Coronary artery (tissue), 2 donors: ENCODE measurements at regions not wholly inside any gene's neighbourhood (a gene's known extent, or its start where the extent isn't known, plus 50 kb on each side); places are given as distances from the start of the nearest gene placed in this dataset.

ENCODE experiments used
- DNase-seq: peaks from one replicate; pipeline ENCODE4 v3.0.0-alpha.2; 2017; ENCODE audit warnings: low spot score
- H3K27ac ChIP-seq, 2 donors: fragments of 200-600 bp; sonication (generic); one replicate each; pipeline ENCODE4 v1.5.1; 2016 to 2019
- H3K4me3 ChIP-seq: fragments of 200-600 bp; sonication (generic); 2 replicates; pipeline ENCODE4 v1.5.1; 2016; ENCODE audit warnings: mild to moderate bottlenecking, moderate library complexity
- TF ChIP-seq, protein P1 (sequence below): fragments of 200-600 bp; sonication (generic); IDR thresholded peaks from one replicate; pipeline ENCODE4 v1.5.1; 2019; ENCODE audit warnings: antibody characterized with exemption

- Histone ChIP-seq H3K27ac (no peak overlapping the region), H3K4me3 (no peak overlapping the region)
- DNase-seq = no peak
- TF ChIP-seq, protein P1, sequence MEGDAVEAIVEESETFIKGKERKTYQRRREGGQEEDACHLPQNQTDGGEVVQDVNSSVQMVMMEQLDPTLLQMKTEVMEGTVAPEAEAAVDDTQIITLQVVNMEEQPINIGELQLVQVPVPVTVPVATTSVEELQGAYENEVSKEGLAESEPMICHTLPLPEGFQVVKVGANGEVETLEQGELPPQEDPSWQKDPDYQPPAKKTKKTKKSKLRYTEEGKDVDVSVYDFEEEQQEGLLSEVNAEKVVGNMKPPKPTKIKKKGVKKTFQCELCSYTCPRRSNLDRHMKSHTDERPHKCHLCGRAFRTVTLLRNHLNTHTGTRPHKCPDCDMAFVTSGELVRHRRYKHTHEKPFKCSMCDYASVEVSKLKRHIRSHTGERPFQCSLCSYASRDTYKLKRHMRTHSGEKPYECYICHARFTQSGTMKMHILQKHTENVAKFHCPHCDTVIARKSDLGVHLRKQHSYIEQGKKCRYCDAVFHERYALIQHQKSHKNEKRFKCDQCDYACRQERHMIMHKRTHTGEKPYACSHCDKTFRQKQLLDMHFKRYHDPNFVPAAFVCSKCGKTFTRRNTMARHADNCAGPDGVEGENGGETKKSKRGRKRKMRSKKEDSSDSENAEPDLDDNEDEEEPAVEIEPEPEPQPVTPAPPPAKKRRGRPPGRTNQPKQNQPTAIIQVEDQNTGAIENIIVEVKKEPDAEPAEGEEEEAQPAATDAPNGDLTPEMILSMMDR = no peak
Measured at GRCh38 chr4:186901850-186902249, 178.2 kb upstream of the FAT1 start.

DNA sequence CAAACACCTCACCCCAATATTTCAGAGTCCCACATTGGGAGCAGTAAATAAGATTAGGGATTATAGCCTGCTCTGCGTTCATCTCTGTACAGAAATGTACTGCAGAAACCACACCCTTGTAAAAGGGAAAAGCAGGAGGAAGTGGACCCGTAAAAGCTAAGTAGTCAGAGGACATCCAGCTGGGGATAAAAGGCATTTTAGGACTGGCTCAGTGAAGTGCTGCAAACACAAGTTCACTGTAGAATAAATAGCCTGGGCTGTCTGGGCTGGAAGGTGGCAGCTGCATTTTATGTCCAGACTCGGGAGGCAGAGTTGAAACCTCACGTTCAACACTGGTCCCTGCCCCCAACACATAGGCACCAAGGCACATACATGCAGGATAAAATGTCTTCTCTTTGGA, 178.7 kb upstream of the FAT1 start:
- no peak overlapping the region for H3K27ac ChIP-seq
- no peak overlapping the region for H3K4me3 ChIP-seq

DNA sequence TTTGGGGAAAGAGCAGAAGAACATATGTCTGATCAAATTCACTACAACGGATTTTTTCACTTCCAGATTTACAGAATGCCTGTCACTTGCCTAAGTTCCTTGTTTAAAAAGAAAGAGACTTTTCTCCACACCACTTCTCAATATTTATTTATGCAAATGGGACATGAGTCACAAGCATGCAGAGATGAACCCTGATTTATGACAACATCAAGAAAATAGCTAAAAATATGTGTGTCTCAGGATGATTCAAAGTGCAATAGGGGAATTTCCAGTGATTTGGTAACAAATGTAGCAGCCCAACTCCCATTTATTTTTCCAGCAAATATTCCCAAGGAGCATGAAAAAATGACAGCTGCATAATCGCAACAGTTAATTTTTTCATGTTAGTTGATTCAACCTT, 180.4 kb upstream of the FAT1 start:
- H3K4me3 ChIP-seq = no peak overlapping the region
- H3K27ac ChIP-seq = no peak overlapping the region
- no peak for DNase-seq
- TF ChIP-seq, protein P1 = no peak

More for the DNA sequence above, 178.7 kb upstream of the FAT1 start:
- DNase-seq = no peak
- TF ChIP-seq, protein P1 = no peak

DNA sequence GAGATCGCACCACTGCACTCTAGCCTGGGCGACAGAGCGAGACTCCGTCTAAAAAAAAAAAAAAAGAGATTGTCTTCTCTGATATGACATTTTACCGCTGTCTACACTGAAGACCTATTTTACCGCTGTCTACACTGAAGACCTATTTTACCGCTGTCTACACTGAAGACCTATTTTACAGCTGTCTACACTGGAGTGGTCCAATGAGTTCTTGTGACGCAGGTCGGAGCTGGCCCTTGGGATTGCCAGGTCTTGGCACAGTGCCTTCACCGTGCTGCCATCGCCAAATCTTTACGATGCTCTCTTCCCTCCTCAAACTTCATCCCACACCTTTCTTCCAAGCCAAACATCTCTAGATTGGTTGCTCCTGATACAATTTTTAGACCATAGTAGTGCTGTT, 183.1 kb upstream of the FAT1 start:
- no peak for DNase-seq
- TF ChIP-seq, protein P1 = no peak
- Histone ChIP-seq H3K4me3 (no peak overlapping the region), H3K27ac (no peak overlapping the region)

GRCh38 chr4:186910385-186910784, 186.7 kb upstream of the FAT1 start:
- DNase-seq = no peak
- H3K4me3 ChIP-seq = no peak overlapping the region
- TF ChIP-seq, protein P1 = no peak
- no peak overlapping the region for H3K27ac ChIP-seq

GRCh38 chr4:186912606-186913005, 188.9 kb upstream of the FAT1 start:
- Histone ChIP-seq H3K4me3 (no peak overlapping the region), H3K27ac (no peak overlapping the region)
- DNase-seq = no peak
- TF ChIP-seq, protein P1 = no peak

DNA sequence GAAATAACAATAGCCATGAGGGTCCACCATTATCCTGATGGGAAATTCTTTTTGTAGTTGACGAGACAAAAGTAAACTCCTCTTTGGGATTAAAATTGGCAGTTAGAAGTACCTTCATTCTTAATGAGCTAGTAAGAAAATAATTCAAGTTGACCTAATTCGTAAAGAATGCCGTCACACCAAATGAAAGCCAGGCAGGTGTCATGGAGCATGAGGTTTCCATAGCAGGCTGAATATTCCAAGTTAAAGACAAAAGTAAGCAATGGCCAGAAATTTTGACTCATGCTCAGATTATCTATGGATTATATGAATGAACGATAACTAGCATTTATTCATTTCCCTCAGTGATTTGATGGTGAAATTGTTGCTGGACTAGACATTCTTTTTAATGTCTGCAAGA, 192.2 kb upstream of the FAT1 start:
- DNase-seq = no peak
- H3K4me3 ChIP-seq = no peak overlapping the region
- TF ChIP-seq, protein P1 = no peak
- no peak overlapping the region for H3K27ac ChIP-seq
